ENCODE measurements at regions not wholly inside any gene's neighbourhood (a gene's known extent, or its start where the extent isn't known, plus 50 kb on each side); places are given as distances from the start of the nearest gene placed in this dataset.

DNA sequence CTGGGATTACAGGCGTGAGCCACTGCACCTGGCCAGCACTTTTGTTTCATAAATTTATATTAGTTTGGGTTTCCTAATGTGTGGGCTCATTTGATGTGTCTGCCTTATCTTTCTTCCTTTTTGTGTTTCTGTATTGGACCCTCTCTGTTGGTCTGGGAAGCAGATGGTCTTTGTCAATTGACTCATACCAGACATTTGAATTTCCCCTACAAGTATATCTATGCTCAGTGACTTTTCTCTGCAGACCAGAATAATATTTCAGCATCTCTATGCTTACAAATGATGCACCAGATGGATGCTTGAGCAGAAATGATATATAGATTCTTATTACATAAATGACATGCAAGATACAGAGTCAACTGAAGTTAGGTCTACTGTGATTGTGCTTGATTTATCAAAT is 329.9 kb upstream of the SLCO3A1 start:
- TF ChIP-seq CTCF (IDR thresholded peaks at IDR 0.05 in 2 of 3, conservative IDR thresholded peaks at IDR 0.05 in 1 of 3; ENCODE audit: borderline replicate concordance in 1 of 3, insufficient read depth in 1 of 3, low read depth in 2 of 3, low read length in 2 of 3): no peak
- TF ChIP-seq ZBTB33 (IDR thresholded peaks at IDR 0.05; ENCODE audit: extremely low read depth, insufficient replicate concordance, low read length): no peak
- no peak for TF ChIP-seq EZH2phosphoT487 (IDR thresholded peaks at IDR 0.05; ENCODE audit: borderline replicate concordance)
- no peak for TF ChIP-seq REST (IDR thresholded peaks at IDR 0.05; ENCODE audit: low read depth)
- no peak for TF ChIP-seq SIN3A (IDR thresholded peaks at IDR 0.05; ENCODE audit: low read depth)
- no peak for TF ChIP-seq POLR2A (IDR thresholded peaks at IDR 0.05; ENCODE audit: borderline replicate concordance, extremely low read depth, insufficient read depth, insufficient read length)
- TF ChIP-seq POLR2AphosphoS5 (IDR thresholded peaks at IDR 0.05; ENCODE audit: low read depth, low read length): no peak
- no peak for TF ChIP-seq CEBPB (IDR thresholded peaks at IDR 0.05; ENCODE audit: low read depth)
- TF ChIP-seq TCF7L2 (IDR thresholded peaks at IDR 0.05; ENCODE audit: borderline replicate concordance, extremely low read depth, insufficient read depth, insufficient read length): no peak
- TF ChIP-seq EZH2 (IDR thresholded peaks at IDR 0.05): no peak
- no peak for TF ChIP-seq RAD21 (IDR thresholded peaks at IDR 0.05; ENCODE audit: low read depth)
- TF ChIP-seq FOSL1 (IDR thresholded peaks at IDR 0.05; ENCODE audit: low read depth): no peak

Data from HCT116 (cell line).